A673 (cell line): ENCODE measurements at regions not wholly inside any gene's neighbourhood (a gene's known extent, or its start where the extent isn't known, plus 50 kb on each side); places are given as distances from the start of the nearest gene placed in this dataset.
A peak's percentile ranks its signal among the peaks of the same experiment; 100 is the strongest.

Experiments used
- BruUV-seq: library from RNA; stranded (reverse); fragments of 400-500 nt; replicated peaks from 2 replicates; lab custom pipeline; 2021; lab: Mats Ljungman, UMichigan
- CTCF ChIA-PET: fragments of 300-600 bp; sonication (Branson Sonifier 250); formaldehyde crosslinking; loops from one replicate; lab custom pipeline; 2022; ENCODE audit warnings: antibody characterized with exemption; lab: Charles Lee
- POLR2A ChIA-PET: fragments of 300-600 bp; sonication (Branson Sonifier 250); formaldehyde crosslinking; loops from one replicate; lab custom pipeline; 2022; ENCODE audit warnings: antibody characterized with exemption; ENCODE audit not compliant: low non-redundant PET; lab: Charles Lee
- DNase-seq: peaks from one replicate; pipeline ENCODE4 v3.0.0-alpha.2; 2015; ENCODE audit warnings: low spot score
- H3K27ac ChIP-seq: fragments of 200-600 bp; sonication (generic); 2 replicates; pipeline ENCODE4 v1.5.1; 2016; ENCODE audit warnings: mixed run types, low read depth, mild to moderate bottlenecking, mixed read lengths, antibody characterized with exemption, low read length; ENCODE audit not compliant: poor library complexity, severe bottlenecking
- H3K27me3 ChIP-seq: fragments of 200-600 bp; sonication (generic); replicated peaks from 2 replicates; pipeline ENCODE4 v1.6.1; 2017; ENCODE audit warnings: mixed run types, low read depth, mild to moderate bottlenecking, mixed read lengths, antibody characterized with exemption, low read length; ENCODE audit not compliant: insufficient read depth, poor library complexity
- H3K36me3 ChIP-seq: fragments of 200-600 bp; sonication (generic); 2 replicates; pipeline ENCODE4 v1.6.1; 2016; ENCODE audit warnings: mixed run types, mild to moderate bottlenecking, mixed read lengths, antibody characterized with exemption, low read length; ENCODE audit not compliant: insufficient read depth, poor library complexity, severe bottlenecking
- H3K4me1 ChIP-seq: fragments of 200-600 bp; sonication (generic); 2 replicates; pipeline ENCODE4 v1.6.1; 2017; ENCODE audit warnings: mixed run types, mild to moderate bottlenecking, mixed read lengths, antibody characterized with exemption, low read length; ENCODE audit not compliant: insufficient read depth, poor library complexity, severe bottlenecking
- H3K4me3 ChIP-seq: fragments of 200-600 bp; sonication (generic); 2 replicates; pipeline ENCODE4 v1.5.1; 2016; ENCODE audit warnings: low read depth, mixed run types, mild to moderate bottlenecking, mixed read lengths, low read length; ENCODE audit not compliant: poor library complexity, severe bottlenecking
- H3K9me3 ChIP-seq: fragments of 200-600 bp; sonication (generic); 2 replicates; pipeline ENCODE4 v1.6.1; 2016; ENCODE audit warnings: mixed run types, low read depth, mild to moderate bottlenecking, mixed read lengths, antibody characterized with exemption, low read length; ENCODE audit not compliant: poor library complexity, severe bottlenecking
- CTCF ChIP-seq: fragments of 300-800, 200-600 bp; sonication (generic); conservative IDR thresholded peaks from 2 replicates; pipeline ENCODE4 v1.5.1; 2017; ENCODE audit warnings: low read depth, mild to moderate bottlenecking, antibody characterized with exemption, low read length, moderate library complexity, mixed read lengths
- EZH2 ChIP-seq: fragments of 200-600 bp; sonication (generic); IDR thresholded peaks from 2 replicates; pipeline ENCODE4 v1.6.1; 2017; ENCODE audit warnings: borderline replicate concordance, low read depth, mild to moderate bottlenecking, mixed read lengths, antibody characterized with exemption, low read length; ENCODE audit not compliant: poor library complexity, severe bottlenecking
- intact Hi-C: fragments of 100-400 bp; cut with micrococcal nuclease; formaldehyde crosslinking; loops from one replicate; pipeline ENCODE4 v1.10.0; 2022; ENCODE audit not compliant: unreplicated experiment

GRCh38 chr4:137993232-137993631 lies 248.9 kb downstream of the SLC7A11 start:
- DNase-seq: no peak
- no TSS peak for BruUV-seq
- TF ChIP-seq CTCF: no peak
- TF ChIP-seq EZH2: no peak
- no peaks in the 10 kb centered on the region for H3K4me1 ChIP-seq
- ChIA-PET CTCF (no interaction called here), POLR2A (no interaction called here)
- no peak overlapping the region for H3K4me3 ChIP-seq
- intact Hi-C loops: no loop called here
- H3K9me3 ChIP-seq: no peaks in the 10 kb centered on the region
- H3K27ac ChIP-seq: no peak overlapping the region
- H3K27me3 ChIP-seq: no peaks in the 10 kb centered on the region
- no peaks in the 10 kb centered on the region for H3K36me3 ChIP-seq

- ChIA-PET POLR2A (no interaction called here), CTCF (no interaction called here)
- no peaks in the 10 kb centered on the region for H3K27me3 ChIP-seq
- TF ChIP-seq CTCF (no peak), EZH2 (no peak)
- H3K4me3 ChIP-seq: no peak overlapping the region
- no peaks in the 10 kb centered on the region for H3K36me3 ChIP-seq
- no peak overlapping the region for H3K27ac ChIP-seq
- H3K9me3 ChIP-seq: no peaks in the 10 kb centered on the region
- no peaks in the 10 kb centered on the region for H3K4me1 ChIP-seq
- no TSS peak for BruUV-seq
- DNase-seq: peak; percentile 66
- intact Hi-C loops: no loop called here
Observed at GRCh38 chr4:137981277-137981676, 260.9 kb downstream of the SLC7A11 start.

GRCh38 chr4:137980641-137981040 lies 261.5 kb downstream of the SLC7A11 start:
- no TSS peak for BruUV-seq
- Histone ChIP-seq H3K27ac (no peak overlapping the region), H3K36me3 (no peaks in the 10 kb centered on the region), H3K4me3 (no peak overlapping the region), H3K27me3 (no peaks in the 10 kb centered on the region), H3K4me1 (no peaks in the 10 kb centered on the region), H3K9me3 (no peaks in the 10 kb centered on the region)
- CTCF ChIA-PET: no interaction called here
- TF ChIP-seq EZH2: no peak
- no peak for TF ChIP-seq CTCF
- no peak for DNase-seq
- intact Hi-C loops: no loop called here
- POLR2A ChIA-PET: no interaction called here
